ENCODE measurements at regions not wholly inside any gene's neighbourhood (a gene's known extent, or its start where the extent isn't known, plus 50 kb on each side); places are given as distances from the start of the nearest gene placed in this dataset.
"Not testable (repeated sequence)": the region's sequence is repeated elsewhere in the genome, so short reads cannot be mapped to it uniquely, and the experiment has no call there.

GRCh38 chr1:115156826-115157468 is 67.6 kb upstream of the TSPAN2 start:
- no peak overlapping the region for H3K9ac ChIP-seq (ENCODE audit: low read length)
- H3K4me3 ChIP-seq (ENCODE audit: low read length): no peak overlapping the region
- no peaks in the 10 kb centered on the region for H3K4me1 ChIP-seq (ENCODE audit: control insufficient read depth, low read depth, low read length)
- H3K36me3 ChIP-seq (ENCODE audit: control insufficient read depth, low read depth, low read length): no peaks in the 10 kb centered on the region
- no peak overlapping the region for H3K27ac ChIP-seq (ENCODE audit: low read length)
- H3K9me3 ChIP-seq (ENCODE audit: control insufficient read depth, low read depth, low read length): no peaks in the 10 kb centered on the region
- no peaks in the 10 kb centered on the region for H3K27me3 ChIP-seq (ENCODE audit: control insufficient read depth, insufficient read depth, low read length)

DNA sequence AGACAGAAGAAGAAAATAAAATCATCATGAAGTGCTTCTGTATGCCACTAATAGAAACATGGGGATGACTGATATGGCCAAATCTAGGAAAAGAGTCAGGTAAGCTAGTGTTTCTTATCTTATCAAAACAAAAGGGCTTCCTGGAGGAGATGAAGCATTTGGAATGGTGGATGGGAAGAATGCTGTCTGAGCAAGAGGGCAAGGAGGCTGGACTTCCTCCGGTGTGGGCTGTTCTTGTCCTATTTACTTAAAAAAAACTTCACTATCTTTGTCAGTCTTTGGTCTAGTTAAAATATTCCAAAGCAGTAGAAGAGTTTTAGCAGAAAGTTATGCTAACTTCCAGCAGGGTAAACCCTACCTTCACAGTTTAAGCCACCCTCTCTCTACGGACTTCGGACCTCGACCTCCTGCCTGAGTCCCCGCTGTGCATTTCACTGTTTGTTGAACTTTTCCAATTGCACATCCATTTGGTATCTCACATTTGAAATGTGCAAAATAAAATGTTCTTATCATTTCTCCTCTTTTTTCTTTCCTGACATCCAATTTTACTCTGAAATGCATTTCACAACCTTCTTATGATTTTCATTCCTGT is 64.8 kb upstream of the TSPAN2 start:
- Histone ChIP-seq H3K4me1 (ENCODE audit: control insufficient read depth, low read depth, low read length) (no peaks in the 10 kb centered on the region), H3K27me3 (ENCODE audit: control insufficient read depth, insufficient read depth, low read length) (no peaks in the 10 kb centered on the region), H3K27ac (ENCODE audit: low read length) (no peak overlapping the region), H3K4me3 (ENCODE audit: low read length) (no peak overlapping the region), H3K36me3 (ENCODE audit: control insufficient read depth, low read depth, low read length) (no peaks in the 10 kb centered on the region), H3K9ac (ENCODE audit: low read length) (no peak overlapping the region), H3K9me3 (ENCODE audit: control insufficient read depth, low read depth, low read length) (no peaks in the 10 kb centered on the region)

GRCh38 chr1:115147928-115148327 is 58.6 kb upstream of the TSPAN2 start:
- not testable (repeated sequence) for H3K36me3 ChIP-seq (ENCODE audit: control insufficient read depth, low read depth, low read length); H3K9me3 ChIP-seq (ENCODE audit: control insufficient read depth, low read depth, low read length); H3K9ac ChIP-seq (ENCODE audit: low read length); H3K27me3 ChIP-seq (ENCODE audit: control insufficient read depth, insufficient read depth, low read length); H3K4me1 ChIP-seq (ENCODE audit: control insufficient read depth, low read depth, low read length); H3K27ac ChIP-seq (ENCODE audit: low read length)
- H3K4me3 ChIP-seq (ENCODE audit: low read length): peak overlapping the region; percentile 57

DNA sequence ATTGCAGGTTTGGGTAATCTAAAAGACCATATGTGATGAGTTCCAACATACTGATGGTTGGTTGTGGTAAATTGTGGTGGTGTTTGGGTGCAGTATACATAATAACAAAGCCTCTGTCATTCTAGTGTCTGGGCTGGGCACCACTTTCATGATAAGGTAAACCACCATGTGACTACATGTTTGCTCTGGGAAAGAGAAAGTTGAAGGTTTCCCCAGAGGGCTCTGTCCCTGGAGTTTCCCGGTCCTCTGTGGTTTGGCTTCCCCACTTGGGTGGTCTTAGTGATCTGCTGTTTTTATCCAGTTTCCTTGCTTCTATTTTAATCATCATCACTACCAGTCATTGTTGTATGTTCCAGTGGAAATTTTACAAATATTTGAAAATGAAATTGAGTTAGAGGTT is 55.9 kb upstream of the TSPAN2 start:
- Histone ChIP-seq H3K9me3 (ENCODE audit: control insufficient read depth, low read depth, low read length) (no peaks in the 10 kb centered on the region), H3K9ac (ENCODE audit: low read length) (no peak overlapping the region), H3K27ac (ENCODE audit: low read length) (no peak overlapping the region), H3K4me1 (ENCODE audit: control insufficient read depth, low read depth, low read length) (no peaks in the 10 kb centered on the region), H3K36me3 (ENCODE audit: control insufficient read depth, low read depth, low read length) (no peaks in the 10 kb centered on the region), H3K4me3 (ENCODE audit: low read length) (no peak overlapping the region), H3K27me3 (ENCODE audit: control insufficient read depth, insufficient read depth, low read length) (no peaks in the 10 kb centered on the region)

DNA sequence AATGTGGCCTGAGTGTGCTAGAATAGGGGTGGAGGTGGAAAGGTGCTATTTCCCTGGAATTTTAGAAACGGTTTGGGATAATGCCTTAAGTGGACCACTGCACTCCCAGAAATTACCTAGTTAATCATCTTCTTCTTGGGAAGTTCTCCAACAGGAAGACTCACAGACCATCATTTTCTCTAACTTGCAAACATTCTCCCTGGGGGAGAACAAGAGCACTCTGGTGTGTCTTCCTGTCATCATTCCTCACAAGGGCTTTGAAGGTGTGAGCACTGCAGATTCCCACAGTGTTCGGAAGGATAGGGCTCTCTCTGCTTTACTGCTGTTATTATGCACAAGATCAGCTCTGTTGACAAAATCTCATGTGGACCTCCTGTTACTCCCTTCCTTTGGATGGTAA is 54.9 kb upstream of the TSPAN2 start:
- Histone ChIP-seq H3K4me3 (ENCODE audit: low read length) (no peak overlapping the region), H3K36me3 (ENCODE audit: control insufficient read depth, low read depth, low read length) (no peaks in the 10 kb centered on the region), H3K9ac (ENCODE audit: low read length) (no peak overlapping the region), H3K4me1 (ENCODE audit: control insufficient read depth, low read depth, low read length) (no peaks in the 10 kb centered on the region), H3K27me3 (ENCODE audit: control insufficient read depth, insufficient read depth, low read length) (no peaks in the 10 kb centered on the region), H3K9me3 (ENCODE audit: control insufficient read depth, low read depth, low read length) (no peaks in the 10 kb centered on the region), H3K27ac (ENCODE audit: low read length) (no peak overlapping the region)

DNA sequence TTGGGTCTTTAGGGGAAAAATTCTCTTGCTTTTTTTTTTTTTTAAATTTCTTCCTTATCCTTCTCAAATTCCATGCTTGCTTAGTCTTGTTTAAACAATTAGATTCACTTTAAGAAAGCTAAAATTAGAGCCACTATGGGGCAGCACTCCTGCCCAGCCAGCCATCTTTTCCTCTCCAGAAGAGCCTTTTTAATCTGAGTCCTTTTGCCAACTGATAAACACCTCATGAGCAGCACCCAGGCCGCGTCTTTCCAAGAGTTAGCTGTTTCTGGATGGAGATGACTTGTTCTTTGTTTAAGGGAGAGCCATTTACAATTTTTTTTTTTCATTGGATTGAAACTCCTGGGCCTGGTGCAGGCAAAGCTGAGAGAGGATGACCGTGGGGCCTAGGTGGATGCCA is 53.3 kb upstream of the TSPAN2 start:
- Histone ChIP-seq H3K27me3 (ENCODE audit: control insufficient read depth, insufficient read depth, low read length) (no peaks in the 10 kb centered on the region), H3K4me1 (ENCODE audit: control insufficient read depth, low read depth, low read length) (no peaks in the 10 kb centered on the region), H3K27ac (ENCODE audit: low read length) (no peak overlapping the region), H3K9ac (ENCODE audit: low read length) (no peak overlapping the region), H3K36me3 (ENCODE audit: control insufficient read depth, low read depth, low read length) (no peaks in the 10 kb centered on the region), H3K4me3 (ENCODE audit: low read length) (no peak overlapping the region), H3K9me3 (ENCODE audit: control insufficient read depth, low read depth, low read length) (no peaks in the 10 kb centered on the region)

DNA sequence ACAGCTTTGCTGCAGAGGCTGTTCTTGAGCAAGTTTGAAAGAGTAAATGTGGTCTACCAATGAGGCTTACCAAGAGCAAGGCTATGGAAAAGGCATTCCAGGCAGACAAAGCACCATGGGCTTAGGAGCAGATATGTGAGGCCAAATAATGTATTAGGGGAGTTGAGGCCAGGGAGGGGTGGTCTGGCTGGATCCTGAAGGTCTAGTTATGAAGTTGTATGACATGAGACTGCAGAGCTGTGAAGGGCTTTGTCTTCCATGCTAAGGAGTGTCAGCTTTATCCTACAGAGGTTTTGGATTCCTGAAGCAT is 51.8 kb upstream of the TSPAN2 start:
- H3K9ac ChIP-seq (ENCODE audit: low read length): no peak overlapping the region
- H3K4me1 ChIP-seq (ENCODE audit: control insufficient read depth, low read depth, low read length): no peaks in the 10 kb centered on the region
- H3K4me3 ChIP-seq (ENCODE audit: low read length): no peak overlapping the region
- no peak overlapping the region for H3K27ac ChIP-seq (ENCODE audit: low read length)
- H3K27me3 ChIP-seq (ENCODE audit: control insufficient read depth, insufficient read depth, low read length): no peaks in the 10 kb centered on the region
- H3K9me3 ChIP-seq (ENCODE audit: control insufficient read depth, low read depth, low read length): no peaks in the 10 kb centered on the region
- H3K36me3 ChIP-seq (ENCODE audit: control insufficient read depth, low read depth, low read length): no peaks in the 10 kb centered on the region

DNA sequence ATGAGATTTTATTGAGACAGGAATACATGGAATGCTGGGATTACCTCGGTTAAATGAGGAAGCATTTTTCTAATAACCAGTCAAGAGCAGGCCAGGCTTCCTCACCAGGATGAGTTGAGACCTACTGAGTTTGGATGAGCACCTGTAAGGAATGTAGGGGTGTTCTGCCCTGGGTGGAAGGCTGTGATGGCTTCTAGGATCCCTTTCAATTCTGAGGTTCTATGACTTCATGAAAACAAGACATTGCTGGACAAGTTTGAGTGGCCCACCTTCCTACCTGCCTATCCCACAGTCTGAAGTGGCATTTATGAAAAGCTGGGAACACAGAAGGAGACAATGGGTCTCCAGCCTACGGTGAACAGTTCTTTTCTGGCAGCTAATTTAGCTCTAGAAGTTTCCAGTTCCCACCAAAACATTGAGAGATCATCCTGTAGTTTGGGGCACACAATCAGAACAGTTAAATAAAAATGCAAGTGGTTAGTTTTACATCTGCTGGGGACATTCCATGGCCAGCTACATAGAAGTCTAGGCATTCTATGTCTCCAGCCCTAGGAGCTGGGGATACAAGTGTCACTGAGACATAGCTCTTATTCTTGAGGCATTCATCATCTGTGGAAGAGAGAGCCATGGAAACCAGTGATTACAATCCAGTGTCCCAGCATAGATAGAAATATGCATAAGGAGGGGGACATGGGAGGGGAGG is 51.3 kb upstream of the TSPAN2 start:
- no peaks in the 10 kb centered on the region for H3K36me3 ChIP-seq (ENCODE audit: control insufficient read depth, low read depth, low read length)
- no peak overlapping the region for H3K9ac ChIP-seq (ENCODE audit: low read length)
- no peaks in the 10 kb centered on the region for H3K9me3 ChIP-seq (ENCODE audit: control insufficient read depth, low read depth, low read length)
- H3K4me3 ChIP-seq (ENCODE audit: low read length): no peak overlapping the region
- H3K27ac ChIP-seq (ENCODE audit: low read length): no peak overlapping the region
- no peaks in the 10 kb centered on the region for H3K4me1 ChIP-seq (ENCODE audit: control insufficient read depth, low read depth, low read length)
- no peaks in the 10 kb centered on the region for H3K27me3 ChIP-seq (ENCODE audit: control insufficient read depth, insufficient read depth, low read length)

GRCh38 chr1:115139381-115139780 is 50.1 kb upstream of the TSPAN2 start:
- no peaks in the 10 kb centered on the region for H3K9me3 ChIP-seq (ENCODE audit: control insufficient read depth, low read depth, low read length)
- no peaks in the 10 kb centered on the region for H3K27me3 ChIP-seq (ENCODE audit: control insufficient read depth, insufficient read depth, low read length)
- H3K36me3 ChIP-seq (ENCODE audit: control insufficient read depth, low read depth, low read length): no peaks in the 10 kb centered on the region
- no peak overlapping the region for H3K9ac ChIP-seq (ENCODE audit: low read length)
- H3K27ac ChIP-seq (ENCODE audit: low read length): no peak overlapping the region
- H3K4me3 ChIP-seq (ENCODE audit: low read length): no peak overlapping the region
- no peaks in the 10 kb centered on the region for H3K4me1 ChIP-seq (ENCODE audit: control insufficient read depth, low read depth, low read length)
